GM18499 (cell line): ENCODE measurements at regions not wholly inside any gene's neighbourhood (a gene's known extent, or its start where the extent isn't known, plus 50 kb on each side); places are given as distances from the start of the nearest gene placed in this dataset.

Experiments used
- ATAC-seq: cut with Tn5 transposase; IDR thresholded peaks from one replicate; pipeline ENCODE4 v1.9.1; 2021; ENCODE audit warnings: moderate number of reproducible peaks; ENCODE audit not compliant: insufficient read depth, unreplicated experiment

DNA sequence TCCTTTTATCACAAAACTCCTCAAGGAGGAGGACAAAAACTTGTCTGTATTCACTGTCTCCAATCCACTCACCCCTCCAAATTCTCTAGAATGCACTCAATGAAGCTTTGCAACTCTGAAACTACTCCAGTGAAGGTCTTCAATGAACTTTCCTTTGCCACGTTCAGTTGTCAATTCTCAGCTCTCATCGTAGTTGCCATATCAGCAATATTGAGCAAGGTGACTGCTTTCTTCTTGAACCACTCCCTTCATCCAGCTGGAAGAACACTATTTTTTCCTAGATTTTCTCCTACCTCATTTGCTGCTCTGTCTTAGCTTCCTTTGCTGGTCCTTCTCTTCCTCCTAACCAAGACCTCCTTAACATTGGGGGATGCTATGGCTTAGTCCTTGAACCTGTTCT lies 191.8 kb downstream of the KDR start:
- no peak for ATAC-seq

DNA sequence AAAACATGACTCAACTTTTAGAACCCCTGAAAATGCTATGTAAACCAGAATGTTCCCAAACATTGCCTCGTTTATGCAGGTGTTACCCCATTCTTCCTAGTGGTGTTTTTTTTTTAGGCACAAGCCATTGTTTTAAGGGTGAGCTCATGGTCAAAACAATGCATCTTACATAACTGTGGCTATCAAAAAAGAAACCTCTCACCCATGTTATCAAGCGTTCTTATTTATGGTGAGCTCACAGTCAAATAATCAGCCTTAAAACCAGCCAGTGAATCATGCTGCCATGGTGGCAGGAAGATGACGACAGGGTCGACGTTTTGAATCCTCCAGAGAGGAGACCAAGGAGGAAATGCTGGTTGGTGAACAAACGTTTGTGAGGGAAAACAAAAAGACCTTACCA lies 195.2 kb downstream of the KDR start:
- no peak for ATAC-seq

DNA sequence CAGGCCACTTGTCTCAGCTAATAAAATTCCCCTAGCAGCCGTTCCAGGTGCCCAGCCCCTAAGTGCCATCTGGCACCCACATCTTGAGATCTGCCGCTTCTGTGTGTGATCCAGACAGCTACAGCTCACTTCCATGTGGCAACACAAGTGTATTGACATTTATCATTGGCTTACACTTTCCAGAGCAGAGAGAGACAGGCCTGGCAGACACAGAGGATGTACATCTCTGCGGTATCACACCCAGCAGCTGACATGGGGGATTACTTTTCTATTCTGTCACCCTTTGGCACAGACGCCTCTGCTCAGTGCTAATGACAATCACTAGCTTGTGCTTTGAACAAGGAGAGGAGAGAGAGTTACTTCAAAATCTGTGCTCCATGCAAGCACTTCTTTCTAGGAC lies 195.9 kb downstream of the KDR start:
- no peak for ATAC-seq

DNA sequence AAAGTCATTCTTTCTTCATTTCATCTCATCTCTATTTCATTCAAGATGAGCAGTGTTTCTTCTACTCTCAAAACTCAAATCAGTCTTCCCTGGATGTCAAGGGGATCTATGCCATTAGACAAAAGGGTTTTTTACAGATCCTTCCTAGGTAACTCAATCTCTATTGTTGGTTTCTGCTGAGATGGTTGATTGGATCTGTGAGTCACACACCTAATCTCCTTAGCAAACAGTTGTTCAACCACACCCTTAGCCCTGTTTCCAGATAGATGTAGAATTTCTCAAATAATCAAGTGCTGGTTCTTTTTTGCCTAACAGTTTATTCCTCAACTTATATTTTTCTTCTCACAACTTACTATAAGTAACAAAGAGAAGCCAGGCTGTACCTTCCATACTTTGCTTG lies 200.5 kb downstream of the KDR start:
- ATAC-seq: no peak

DNA sequence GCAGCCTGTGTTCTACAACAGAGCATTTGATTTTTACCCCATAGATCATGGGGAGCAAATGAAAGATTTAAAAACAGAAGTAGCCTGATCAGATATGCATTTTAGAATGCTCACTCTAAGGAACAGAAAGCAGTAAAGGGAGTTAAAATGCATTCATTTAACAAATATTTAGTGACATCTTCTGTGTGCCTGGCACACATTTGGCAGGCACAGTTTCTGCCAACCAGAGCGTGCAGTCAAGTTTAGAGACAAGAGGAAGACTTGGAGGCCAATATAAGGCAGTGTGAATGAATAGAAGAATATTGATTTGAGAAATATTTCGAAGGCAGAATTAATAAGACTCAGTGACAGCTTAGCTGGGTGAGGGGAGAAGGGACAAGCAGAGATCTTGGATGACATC lies 210.1 kb downstream of the KDR start:
- ATAC-seq: no peak

DNA sequence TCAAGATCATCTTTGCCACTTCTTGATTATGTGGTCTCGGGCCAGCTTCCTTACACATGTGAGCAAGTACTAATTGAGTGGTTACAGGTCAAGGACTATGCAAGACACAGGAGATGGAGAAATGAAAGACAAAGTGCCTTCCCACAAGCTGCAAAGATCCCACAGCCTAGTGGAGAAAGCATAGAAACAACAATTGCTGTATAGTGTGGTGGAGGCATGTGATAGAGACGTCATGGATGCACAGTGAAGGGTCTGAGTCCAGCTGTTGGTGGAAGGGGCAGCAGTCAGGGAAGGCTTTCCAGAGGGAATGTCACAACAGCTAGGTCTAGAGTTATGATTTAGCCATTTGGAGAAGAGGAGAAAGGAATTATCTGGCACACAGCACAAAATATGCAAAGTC lies 210.6 kb downstream of the KDR start:
- no peak for ATAC-seq

DNA sequence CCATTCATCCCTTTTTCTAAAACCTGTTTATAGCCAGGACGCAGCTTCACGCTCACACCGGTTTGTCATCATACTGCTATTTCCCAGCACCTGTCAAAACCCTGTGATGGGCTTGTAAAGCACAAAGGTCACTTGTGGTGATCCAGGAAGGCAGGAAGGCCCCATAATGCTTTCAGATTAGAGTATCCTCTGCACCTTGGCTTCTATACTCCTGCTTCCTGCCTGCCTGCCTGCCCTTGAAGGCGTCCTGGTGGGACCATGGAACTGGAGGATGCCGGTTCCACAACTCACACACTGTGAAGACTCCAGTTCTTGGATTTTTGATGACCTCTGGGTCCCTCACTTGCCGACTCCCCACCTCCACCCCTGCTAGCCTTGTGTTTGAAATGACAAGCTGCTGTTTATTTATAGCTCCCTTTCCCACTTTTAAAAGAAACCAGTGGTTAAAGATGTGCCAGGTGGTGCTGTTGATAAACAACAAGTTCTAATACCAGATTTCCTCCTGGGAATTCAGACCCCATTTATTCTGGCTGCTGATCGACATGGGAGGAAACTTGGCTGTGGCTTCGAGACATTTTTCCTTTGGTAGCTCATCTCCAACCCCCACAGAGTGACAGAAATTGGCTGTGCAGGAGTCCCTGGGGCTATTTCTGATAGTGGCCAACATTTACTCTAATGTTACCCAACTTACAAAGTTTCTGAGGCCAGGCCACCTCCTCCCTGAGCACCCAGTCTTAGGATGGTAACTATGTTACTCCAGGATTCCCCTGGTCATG lies 211.5 kb downstream of the KDR start:
- ATAC-seq: no peak

DNA sequence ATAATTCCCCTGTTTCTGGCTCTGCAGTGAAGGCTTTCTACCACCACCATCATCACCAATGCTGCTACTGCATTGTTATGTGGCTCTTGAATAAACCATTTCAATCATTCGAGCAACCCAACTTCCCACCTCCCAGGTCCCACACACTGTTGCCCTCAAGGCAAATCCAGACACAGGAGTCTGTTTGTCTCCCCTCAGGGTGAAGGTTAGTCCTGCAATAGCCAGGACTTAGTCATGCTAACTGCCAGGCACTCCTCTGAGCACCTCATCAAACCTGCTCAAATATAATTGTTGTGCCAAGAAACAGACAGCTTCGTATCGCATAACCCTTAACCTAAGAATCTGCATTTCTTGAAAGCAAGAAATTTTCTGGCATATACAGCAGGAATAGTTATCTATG lies 213.2 kb downstream of the KDR start:
- ATAC-seq: no peak

DNA sequence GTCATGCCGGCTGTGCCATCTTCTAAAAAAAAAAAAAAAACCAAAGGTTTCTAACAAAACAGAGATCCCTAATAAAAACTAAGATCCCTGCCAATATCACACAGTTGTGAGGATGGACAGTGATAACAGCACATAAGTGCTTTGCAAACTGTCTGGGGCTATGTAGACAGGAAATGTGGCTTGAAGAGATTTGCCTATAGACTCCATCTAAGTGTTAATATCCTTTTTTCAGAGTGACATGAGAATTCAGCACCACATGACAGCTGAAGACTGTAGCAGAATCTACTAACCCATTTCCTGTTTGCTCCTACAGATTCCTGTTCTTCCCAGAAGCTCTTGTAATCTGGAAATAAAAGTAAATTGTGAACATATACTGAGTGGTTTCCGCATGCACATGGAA lies 215.4 kb downstream of the KDR start:
- peak; percentile 73 for ATAC-seq

DNA sequence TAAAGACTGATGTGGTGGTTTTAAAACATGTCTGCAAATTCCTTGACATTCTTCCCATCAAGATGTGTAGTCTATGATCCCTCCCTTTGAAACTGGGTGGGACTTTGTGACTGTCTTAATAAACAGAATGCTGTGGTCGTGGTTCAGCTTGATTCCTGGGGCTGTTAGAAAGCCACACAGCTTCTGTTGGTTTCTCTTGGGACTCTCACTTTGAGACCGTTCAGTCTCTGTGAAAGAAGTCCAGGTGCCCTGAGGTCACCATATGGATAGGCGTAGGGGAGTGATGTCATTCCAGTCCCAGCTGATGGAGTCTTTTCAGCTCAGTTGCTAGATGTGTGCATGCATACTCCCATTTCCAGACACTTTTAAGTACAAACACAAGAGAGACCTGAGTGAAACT lies 216.6 kb downstream of the KDR start:
- ATAC-seq: no peak

DNA sequence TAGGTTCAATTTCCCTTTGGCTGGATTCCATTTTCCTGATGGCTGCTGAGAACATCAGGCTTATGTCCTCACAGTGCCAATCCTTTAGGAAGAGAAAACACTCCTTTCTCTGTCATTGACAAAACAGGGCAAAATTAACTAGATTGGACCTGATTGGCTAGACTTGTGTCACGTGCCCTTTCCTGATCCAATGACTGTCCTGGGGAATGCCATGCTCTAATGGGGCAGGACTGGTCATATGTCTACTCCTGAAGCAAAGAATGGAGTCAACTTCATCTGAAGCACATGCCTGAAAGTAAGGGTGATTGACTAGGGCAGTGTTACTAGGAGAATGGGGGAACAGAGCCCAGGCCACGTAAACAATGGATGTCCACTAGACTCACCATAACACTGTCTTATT lies 220.4 kb downstream of the KDR start:
- ATAC-seq: no peak

DNA sequence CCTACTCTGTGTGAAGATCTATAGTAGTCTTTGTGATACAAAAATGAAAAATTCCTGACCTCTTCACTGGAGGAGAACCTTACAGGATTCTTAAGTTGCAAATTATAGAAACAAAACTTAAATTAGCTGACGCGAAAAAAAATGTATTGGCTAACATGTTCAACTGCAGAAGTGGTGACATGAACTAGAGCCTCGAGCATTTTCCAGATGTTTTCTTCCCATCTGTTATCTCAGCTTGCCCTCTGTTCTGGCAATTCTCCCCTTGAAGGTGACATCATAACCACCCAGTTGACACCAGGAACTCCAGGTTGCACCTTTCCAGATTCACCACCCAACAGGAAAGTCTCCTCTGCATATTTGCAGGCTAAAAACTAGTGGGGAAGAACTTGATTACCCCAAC lies 222.4 kb downstream of the KDR start:
- ATAC-seq: no peak

DNA sequence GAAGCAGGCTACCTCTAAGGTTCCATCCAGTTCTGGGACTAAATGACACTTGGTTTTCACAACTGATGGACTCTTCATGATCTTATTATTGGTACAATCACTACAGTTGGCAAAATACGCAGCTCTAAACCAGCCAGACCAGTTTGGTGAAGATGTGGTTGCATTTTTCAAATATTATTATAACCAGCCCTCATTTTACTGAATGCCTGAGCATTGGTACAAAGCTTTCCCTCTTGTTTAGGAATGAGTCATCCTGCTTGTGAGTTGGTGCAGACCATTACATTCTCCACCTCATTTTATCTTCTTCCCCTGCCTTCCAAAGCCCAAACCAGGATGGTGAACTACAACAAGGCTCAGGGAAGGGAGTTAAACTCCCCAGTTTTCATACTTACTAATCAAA lies 223.1 kb downstream of the KDR start:
- no peak for ATAC-seq

DNA sequence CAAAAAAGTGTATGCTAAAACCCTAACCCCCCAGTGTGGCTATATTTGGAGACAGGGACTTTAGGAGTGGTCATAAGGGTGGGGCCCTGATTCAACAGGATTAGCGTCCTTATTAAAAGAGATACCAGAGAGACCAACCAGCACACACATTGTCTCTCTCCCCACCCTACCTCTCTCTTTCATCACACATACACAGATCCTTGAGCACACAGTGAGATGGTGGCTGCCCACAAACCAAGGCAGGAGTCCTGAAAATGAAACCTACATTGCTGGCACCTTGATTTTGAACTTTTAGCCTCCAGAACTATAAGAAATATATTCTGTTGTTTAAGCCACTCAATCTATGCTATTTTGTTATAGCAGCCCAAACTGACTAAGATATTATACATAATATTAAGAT lies 224.2 kb downstream of the KDR start:
- no peak for ATAC-seq

DNA sequence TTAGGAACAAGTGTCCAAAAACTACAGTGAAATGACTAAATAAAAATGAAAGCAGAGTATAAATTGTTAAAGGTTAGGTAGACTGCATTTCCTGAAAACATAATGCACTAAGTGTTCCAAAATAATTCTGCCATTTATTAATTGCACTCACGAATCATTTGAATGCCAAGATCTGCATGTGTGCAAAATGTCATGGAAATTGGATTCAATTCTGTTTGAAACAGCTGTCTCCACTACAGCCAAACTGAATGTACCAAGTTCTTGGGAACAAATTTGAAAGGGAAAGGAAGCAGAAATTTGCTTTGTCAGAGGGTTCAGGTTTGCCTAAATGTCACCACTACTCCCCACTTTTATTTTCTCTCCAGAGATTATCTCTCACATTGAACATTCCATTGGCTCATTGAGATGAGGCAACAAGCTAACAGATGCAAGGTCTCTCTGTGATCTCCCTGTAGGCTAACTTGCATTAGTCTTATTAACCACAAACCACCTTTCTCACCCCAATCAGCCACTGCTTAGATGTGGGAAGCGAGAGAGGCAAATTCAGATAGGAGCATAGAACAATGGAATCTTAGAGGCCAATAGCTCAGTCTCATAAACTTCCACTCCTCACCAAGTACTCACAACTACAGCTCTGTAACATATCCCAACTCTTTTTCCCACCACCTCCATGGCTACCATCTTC lies 226.6 kb downstream of the KDR start:
- ATAC-seq: no peak

DNA sequence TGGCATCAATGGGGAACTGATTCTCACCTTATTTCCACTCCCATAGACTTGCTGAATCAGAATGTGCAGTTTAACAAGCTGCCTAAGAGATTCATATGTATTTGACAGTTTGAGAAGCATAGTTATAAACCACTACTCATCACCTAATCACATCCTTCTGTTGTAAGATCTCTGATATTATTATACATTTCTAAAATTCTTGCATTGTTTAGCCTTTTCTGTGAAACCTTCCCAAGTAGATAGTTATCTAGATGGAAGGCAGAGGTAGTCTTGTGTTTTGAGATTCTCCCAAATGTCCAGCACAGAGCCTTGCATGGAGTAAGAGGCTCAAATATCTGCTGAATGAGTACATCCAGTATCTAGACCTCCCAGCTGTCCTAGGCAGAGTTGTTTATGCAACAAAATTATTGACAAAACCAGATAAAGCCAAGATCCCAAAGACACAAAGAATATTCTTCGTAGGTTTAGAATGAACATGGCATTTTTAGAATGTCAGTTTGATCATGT lies 227.3 kb downstream of the KDR start:
- ATAC-seq: no peak

DNA sequence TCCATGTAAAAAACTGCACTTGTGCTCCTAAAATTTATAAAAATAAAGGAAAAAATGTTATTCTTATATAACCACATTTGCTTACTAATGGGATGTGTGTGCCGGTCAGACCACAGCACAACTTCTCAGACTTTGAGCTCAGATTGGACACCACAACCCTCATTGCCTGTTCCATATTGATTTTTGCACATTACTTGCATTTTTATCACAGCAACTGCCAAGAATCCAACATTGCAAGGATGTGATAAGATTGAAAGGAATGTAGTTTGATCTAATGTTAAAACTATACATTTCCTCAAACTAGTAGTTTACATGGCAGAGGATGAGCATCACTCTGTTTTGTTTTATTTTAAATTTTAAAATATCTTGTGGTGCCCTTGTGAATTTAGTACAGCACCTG lies 227.8 kb downstream of the KDR start:
- no peak for ATAC-seq

DNA sequence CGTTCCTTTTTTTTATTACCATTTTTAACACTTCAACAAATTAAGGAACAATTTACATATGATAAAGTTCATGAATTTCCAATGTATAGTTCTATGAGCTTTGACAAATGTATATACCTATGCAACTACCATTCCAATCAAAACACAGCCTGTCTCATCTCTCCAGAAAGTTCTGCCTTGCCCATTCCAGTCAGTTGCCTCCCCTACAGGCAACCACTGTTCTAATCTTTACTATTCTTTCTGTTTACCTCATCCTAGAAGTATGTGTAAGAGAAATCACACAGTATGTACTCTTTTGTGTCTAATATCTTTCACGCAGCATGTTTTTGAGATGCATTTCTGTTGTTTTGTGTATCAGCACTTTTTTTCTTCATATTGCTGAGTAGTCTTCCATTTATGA lies 224.9 kb downstream of the KIT start:
- ATAC-seq: no peak

DNA sequence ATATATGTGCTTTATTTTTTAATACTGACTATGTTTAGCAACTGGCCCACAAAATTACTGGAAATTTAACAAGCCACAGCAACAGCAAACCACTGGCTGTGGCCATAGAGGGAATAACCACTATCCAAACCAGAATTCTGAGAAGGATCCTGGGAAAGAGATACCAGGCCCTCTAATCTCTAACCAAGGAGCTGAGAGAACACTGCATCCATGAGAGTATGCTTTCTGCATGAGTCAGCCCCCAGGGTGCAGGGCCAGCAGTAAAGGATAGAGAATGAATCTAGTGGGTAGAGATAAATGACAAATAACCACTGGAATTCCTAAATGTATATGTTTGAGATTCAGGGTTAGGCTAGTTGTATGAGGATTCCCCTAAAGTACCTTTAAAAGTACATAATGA lies 221.8 kb downstream of the KIT start:
- no peak for ATAC-seq

DNA sequence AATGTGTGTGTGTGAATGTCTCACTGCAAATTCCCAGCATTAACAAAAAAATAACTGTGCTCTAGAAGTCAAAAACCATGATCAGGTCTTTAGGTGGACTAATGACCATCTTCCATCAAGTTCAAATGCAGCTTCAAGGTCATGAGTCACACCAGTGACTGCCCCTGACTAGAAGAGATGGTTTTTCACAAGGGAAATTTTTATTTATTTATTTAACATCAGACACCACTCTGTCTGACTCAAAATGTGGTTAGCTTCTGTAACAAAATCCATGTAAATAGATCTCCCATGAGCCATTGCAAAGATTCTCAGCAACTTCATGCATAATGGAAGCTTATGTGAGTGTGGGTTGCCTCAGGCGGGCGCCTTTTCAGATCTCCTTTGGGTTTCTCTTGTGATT lies 219.2 kb downstream of the KIT start:
- ATAC-seq: no peak

DNA sequence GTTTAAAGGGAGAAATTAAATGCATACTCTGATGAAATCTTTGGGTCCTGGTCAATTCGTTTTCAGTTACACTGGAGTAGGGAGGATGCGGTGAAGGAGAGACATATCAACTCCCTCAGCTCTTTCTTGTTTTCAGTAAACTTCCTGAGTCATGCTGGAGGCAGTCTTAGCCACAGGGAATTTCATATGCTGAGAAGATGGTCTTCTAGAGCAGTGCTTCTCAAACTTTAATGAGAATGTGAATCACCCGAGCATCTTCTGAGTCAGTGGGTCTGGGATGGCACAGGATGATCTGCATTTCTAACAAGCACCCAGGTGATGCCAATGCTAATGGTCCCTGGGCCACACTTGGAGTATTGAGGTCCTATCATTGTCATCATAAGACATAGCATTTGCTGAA lies 214.5 kb downstream of the KIT start:
- no peak for ATAC-seq
